Gastroesophageal sphincter (tissue), 4 donors: ENCODE measurements at regions not wholly inside any gene's neighbourhood (a gene's known extent, or its start where the extent isn't known, plus 50 kb on each side); places are given as distances from the start of the nearest gene placed in this dataset.

Experiments
- ATAC-seq: fragments of 150-250 bp; one replicate; pipeline ENCODE4 v1.9.1; 2016; ENCODE audit warnings: mild to moderate bottlenecking, moderate library complexity
- H3K27ac ChIP-seq, 4 donors: fragments of 200-600 bp; sonication (generic) in 3 of 4; 1 replicate in 3 of 4; 2 replicates in 1 of 4; pipeline ENCODE4 v1.5.1; 2016 to 2019
- H3K27me3 ChIP-seq: fragments of 200-600 bp; sonication (generic); one replicate; pipeline ENCODE4 v1.5.1; 2019
- H3K36me3 ChIP-seq, 2 donors: fragments of 200-600 bp; sonication (generic); one replicate each; pipeline ENCODE4 v1.5.1; 2019; ENCODE audit warnings: control low read depth in 1 of 2
- H3K4me1 ChIP-seq, 3 donors: fragments of 200-600 bp; sonication (generic); 1 replicate in 2 of 3; 2 replicates in 1 of 3; pipeline ENCODE4 v1.5.1; 2016 to 2019; ENCODE audit warnings: control low read depth in 2 of 3
- H3K4me3 ChIP-seq, 2 donors: fragments of 200-600 bp; sonication (generic); one replicate each; pipeline ENCODE4 v1.5.1; 2019; ENCODE audit warnings: mild to moderate bottlenecking in 1 of 2, moderate library complexity in 1 of 2
- H3K9me3 ChIP-seq, 3 donors: fragments of 200-600 bp; sonication (generic); one replicate each; pipeline ENCODE4 v1.5.1; 2017 to 2019; ENCODE audit warnings: control low read depth in 2 of 3
- CTCF ChIP-seq, 4 experiments: fragments of 200-600 bp in 2 of 4; fragments of 450-650 bp in 2 of 4; sonication (generic) in 1 of 4; IDR thresholded peaks; one replicate each; pipeline ENCODE4 v1.5.1; 2017 to 2019; ENCODE audit warnings: antibody characterized with exemption in 4 of 4, mild to moderate bottlenecking in 2 of 4, moderate library complexity in 2 of 4
- EP300 ChIP-seq: sonication (generic); formaldehyde crosslinking; IDR thresholded peaks from one replicate; pipeline ENCODE4 v1.6.1; 2017; ENCODE audit warnings: antibody characterized with exemption, mild to moderate bottlenecking
- POLR2A ChIP-seq, 2 donors: fragments of 450-650 bp; IDR thresholded peaks; one replicate each; pipeline ENCODE4 v1.6.1; 2017; ENCODE audit warnings: antibody characterized with exemption in 2 of 2, mild to moderate bottlenecking in 2 of 2, moderate library complexity in 1 of 2
- POLR2AphosphoS5 ChIP-seq: sonication (generic); formaldehyde crosslinking; IDR thresholded peaks from one replicate; pipeline ENCODE4 v1.6.1; 2017; ENCODE audit warnings: antibody characterized with exemption
- WGBS, 2 donors: methylation state at CpG; one replicate each; pipeline ENCODE4 v1.1.5; 2018; ENCODE audit warnings: low coverage in 1 of 2; 5-methylcytosine and 5-hydroxymethylcytosine counted together

GRCh38 chr11:128311742-128312719, 275.3 kb downstream of the ETS1 start:
- H3K27me3 ChIP-seq, result no peaks in the 10 kb centered on the region
- peaks cover 0 to 11% (median 0%) of the 10 kb centered on the region in 3 donors for H3K9me3 ChIP-seq
- no peaks in the 10 kb centered on the region for H3K4me1 ChIP-seq
- WGBS, 2 donors, result 56 to 63% methylated on average over 3 of the region's 3 CpGs
- H3K27ac ChIP-seq, result no peak overlapping the region
- TF ChIP-seq CTCF (IDR thresholded peaks at IDR 0.05), result no peak
- TF ChIP-seq POLR2A (IDR thresholded peaks at IDR 0.05), result no peak
- no peak for TF ChIP-seq EP300
- TF ChIP-seq POLR2AphosphoS5, result no peak
- no peak for ATAC-seq
- H3K4me3 ChIP-seq, result no peak overlapping the region
- H3K36me3 ChIP-seq, result no peaks in the 10 kb centered on the region

- Histone ChIP-seq H3K4me3 (no peak overlapping the region), H3K27me3 (no peaks in the 10 kb centered on the region), H3K9me3 (peaks cover 0 to 11% (median 0%) of the 10 kb centered on the region in 3 donors), H3K36me3 (no peaks in the 10 kb centered on the region), H3K4me1 (no peaks in the 10 kb centered on the region), H3K27ac (no peak overlapping the region)
- no peak for ATAC-seq
- WGBS, 2 donors, result 77 to 93% methylated on average over 5 to 6 of the region's 7 CpGs
- TF ChIP-seq EP300 (no peak), POLR2AphosphoS5 (no peak), CTCF (IDR thresholded peaks at IDR 0.05) (no peak), POLR2A (IDR thresholded peaks at IDR 0.05) (no peak)
Observed at GRCh38 chr11:128310676-128311445, 276.5 kb downstream of the ETS1 start.

GRCh38 chr11:128310005-128310404, 277.4 kb downstream of the ETS1 start:
- ATAC-seq, result no peak
- H3K9me3 ChIP-seq, result peaks cover 0 to 9% (median 0%) of the 10 kb centered on the region in 3 donors
- H3K36me3 ChIP-seq, result no peaks in the 10 kb centered on the region
- no peak overlapping the region for H3K4me3 ChIP-seq
- 69 to 76% methylated on average over 2 to 3 of the region's 3 CpGs for WGBS, 2 donors
- H3K27ac ChIP-seq, result no peak overlapping the region
- H3K27me3 ChIP-seq, result no peaks in the 10 kb centered on the region
- TF ChIP-seq POLR2A (IDR thresholded peaks at IDR 0.05), result no peak
- no peak for TF ChIP-seq POLR2AphosphoS5
- TF ChIP-seq CTCF (IDR thresholded peaks at IDR 0.05), result no peak
- no peak for TF ChIP-seq EP300
- no peaks in the 10 kb centered on the region for H3K4me1 ChIP-seq

- no peak for ATAC-seq
Observed at GRCh38 chr11:128308794-128309193, 278.6 kb downstream of the ETS1 start.

GRCh38 chr11:128305588-128305987, 281.8 kb downstream of the ETS1 start:
- 100% methylated on average over 1 of the region's 1 CpG for WGBS, 2 donors
- no peak for TF ChIP-seq EP300
- no peak overlapping the region for H3K27ac ChIP-seq

More at GRCh38 chr11:128308794-128309193, 278.6 kb downstream of the ETS1 start:
- no peak for TF ChIP-seq EP300
- TF ChIP-seq POLR2A (IDR thresholded peaks at IDR 0.05), result no peak
- Histone ChIP-seq H3K27ac (no peak overlapping the region), H3K27me3 (no peaks in the 10 kb centered on the region), H3K9me3 (no peaks in the 10 kb centered on the region), H3K4me1 (no peaks in the 10 kb centered on the region), H3K4me3 (no peak overlapping the region), H3K36me3 (no peaks in the 10 kb centered on the region)
- 87 to 100% methylated on average over 3 of the region's 3 CpGs for WGBS, 2 donors

More at GRCh38 chr11:128305588-128305987, 281.8 kb downstream of the ETS1 start:
- Histone ChIP-seq H3K4me3 (no peak overlapping the region), H3K4me1 (no peaks in the 10 kb centered on the region), H3K27me3 (no peaks in the 10 kb centered on the region), H3K36me3 (no peaks in the 10 kb centered on the region), H3K9me3 (no peaks in the 10 kb centered on the region)
- ATAC-seq, result no peak
